Liver (tissue), 3 donors: ENCODE measurements at regions not wholly inside any gene's neighbourhood (a gene's known extent, or its start where the extent isn't known, plus 50 kb on each side); places are given as distances from the start of the nearest gene placed in this dataset.

Experiments
- ATF3 ChIP-seq: IDR thresholded peaks from 2 replicates; pipeline ENCODE4 v1.6.1; 2016; ENCODE audit warnings: antibody characterized with exemption
- CTCF ChIP-seq: fragments of 150-350 bp; IDR thresholded peaks from 2 replicates; pipeline ENCODE4 v1.5.1; 2017; ENCODE audit warnings: improper control_type of control experiment, low read depth, low read length; ENCODE audit not compliant: missing input control
- EGR1 ChIP-seq, 2 donors: IDR thresholded peaks; 2 replicates each; pipeline ENCODE4 v1.6.1; 2016 to 2018; ENCODE audit warnings: antibody characterized with exemption in 2 of 2, low read depth in 2 of 2
- FOXA1 ChIP-seq: IDR thresholded peaks from 2 replicates; pipeline ENCODE4 v1.6.1; 2016; ENCODE audit warnings: antibody characterized with exemption
- GABPA ChIP-seq, 2 donors: IDR thresholded peaks in 1 of 2; conservative IDR thresholded peaks in 1 of 2; 2 replicates each; pipeline ENCODE4 v1.6.1; 2016; ENCODE audit warnings: antibody characterized with exemption in 2 of 2, mild to moderate bottlenecking in 1 of 2, moderate library complexity in 1 of 2
- HNF4G ChIP-seq: IDR thresholded peaks from 2 replicates; pipeline ENCODE4 v1.6.1; 2016; ENCODE audit warnings: antibody characterized with exemption
- JUND ChIP-seq, 2 donors: IDR thresholded peaks; 2 replicates each; pipeline ENCODE4 v1.6.1; 2016; ENCODE audit warnings: antibody characterized with exemption in 2 of 2
- MAX ChIP-seq: IDR thresholded peaks from 2 replicates; pipeline ENCODE4 v1.6.1; 2016; ENCODE audit warnings: antibody characterized with exemption
- RAD21 ChIP-seq, 2 donors: IDR thresholded peaks; 2 replicates each; pipeline ENCODE4 v1.6.1; 2016; ENCODE audit warnings: antibody characterized with exemption in 2 of 2, mild to moderate bottlenecking in 2 of 2
- REST ChIP-seq: IDR thresholded peaks from 2 replicates; pipeline ENCODE4 v1.6.1; 2016; ENCODE audit warnings: antibody characterized with exemption, mild to moderate bottlenecking
- RXRA ChIP-seq, 2 donors: IDR thresholded peaks; 2 replicates each; pipeline ENCODE4 v1.6.1; 2017 to 2018; ENCODE audit warnings: antibody characterized with exemption in 2 of 2, mild to moderate bottlenecking in 1 of 2
- SP1 ChIP-seq: IDR thresholded peaks from 2 replicates; pipeline ENCODE4 v1.6.1; 2018; ENCODE audit warnings: antibody characterized with exemption, mild to moderate bottlenecking
- TAF1 ChIP-seq: conservative IDR thresholded peaks from 2 replicates; pipeline ENCODE4 v1.6.1; 2016; ENCODE audit warnings: antibody characterized with exemption, mild to moderate bottlenecking
- donor health status: healthy.
- donor health status: healthy.

GRCh38 chr1:207223162-207223561, 98.3 kb upstream of the CD55 start:
- no peak for TF ChIP-seq CTCF
- TF ChIP-seq GABPA (IDR thresholded peaks at IDR 0.05 in 1 of 2, conservative IDR thresholded peaks at IDR 0.05 in 1 of 2): no peak
- no peak for TF ChIP-seq ATF3
- TF ChIP-seq HNF4G: no peak
- TF ChIP-seq REST: no peak
- TF ChIP-seq MAX: no peak
- no peak for TF ChIP-seq SP1
- no peak for TF ChIP-seq TAF1
- no peak for TF ChIP-seq FOXA1
- no peak for TF ChIP-seq RXRA (IDR thresholded peaks at IDR 0.05)
- TF ChIP-seq RAD21 (IDR thresholded peaks at IDR 0.05): no peak
- TF ChIP-seq JUND (IDR thresholded peaks at IDR 0.05): no peak
- no peak for TF ChIP-seq EGR1 (IDR thresholded peaks at IDR 0.05; ENCODE audit: low read depth in 2 of 2)
